ENCODE measurements at regions not wholly inside any gene's neighbourhood (a gene's known extent, or its start where the extent isn't known, plus 50 kb on each side); places are given as distances from the start of the nearest gene placed in this dataset.

DNA sequence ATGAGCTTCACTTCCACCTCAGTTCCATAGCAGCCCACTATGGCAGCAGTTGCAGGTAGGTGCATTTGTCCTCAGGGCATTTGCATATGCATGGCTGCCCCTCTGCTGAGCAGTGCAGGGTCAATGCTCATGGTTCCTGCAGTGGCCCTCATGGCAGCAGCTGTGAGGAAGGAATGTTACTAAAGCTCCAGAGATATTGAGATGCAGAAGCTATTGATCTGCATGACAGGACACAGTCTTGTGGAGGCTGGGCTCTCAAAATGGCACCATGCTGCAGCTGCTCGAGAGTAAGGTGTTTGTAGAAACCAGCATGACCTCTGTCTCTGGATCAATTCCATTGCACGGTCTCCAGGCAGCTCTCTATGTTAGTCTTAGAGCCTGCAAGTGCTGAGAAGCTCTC lies 179.2 kb upstream of the PCDH18 start:
- ATAC-seq (no peak), DNase-seq (ENCODE audit: low read depth, low spot score) (no peak)
- no peak overlapping the region for H3K4me3 ChIP-seq (ENCODE audit: low read depth in 2 of 2, low read length in 2 of 2)
- no TSS peak for BruUV-seq (replicated peaks)
- no peak overlapping the region for H3K27ac ChIP-seq (ENCODE audit: low read length)
- no peaks in the 10 kb centered on the region for H3K36me3 ChIP-seq (ENCODE audit: control insufficient read depth, insufficient read depth, low read length)
- intact Hi-C loops (cut with micrococcal nuclease; ENCODE audit: unreplicated experiment) (no loop called here), in situ Hi-C loops (cut with HindIII; ENCODE audit: low pct_unique_long_range_greater_than_20kb, low sequenced_read_pairs) (no loop called here)
- no peaks in the 10 kb centered on the region for H3K27me3 ChIP-seq (ENCODE audit: control insufficient read depth, insufficient read depth, low read length)
- H3K9me3 ChIP-seq (ENCODE audit: control insufficient read depth, insufficient read depth, low read depth, low read length) = no peaks in the 10 kb centered on the region
- H3K4me1 ChIP-seq (ENCODE audit: control insufficient read depth, insufficient read depth, low read length) = no peaks in the 10 kb centered on the region
- CTCF ChIA-PET = no interaction called here
- TF ChIP-seq POLR2AphosphoS5 (IDR thresholded peaks at IDR 0.05; ENCODE audit: low read depth, low read length) (no peak), TCF7L2 (IDR thresholded peaks at IDR 0.05; ENCODE audit: low read depth, low read length) (no peak), SIN3A (IDR thresholded peaks at IDR 0.05; ENCODE audit: borderline replicate concordance, insufficient read depth, low read depth, low read length) (no peak)
- TF ChIP-seq, protein P1, sequence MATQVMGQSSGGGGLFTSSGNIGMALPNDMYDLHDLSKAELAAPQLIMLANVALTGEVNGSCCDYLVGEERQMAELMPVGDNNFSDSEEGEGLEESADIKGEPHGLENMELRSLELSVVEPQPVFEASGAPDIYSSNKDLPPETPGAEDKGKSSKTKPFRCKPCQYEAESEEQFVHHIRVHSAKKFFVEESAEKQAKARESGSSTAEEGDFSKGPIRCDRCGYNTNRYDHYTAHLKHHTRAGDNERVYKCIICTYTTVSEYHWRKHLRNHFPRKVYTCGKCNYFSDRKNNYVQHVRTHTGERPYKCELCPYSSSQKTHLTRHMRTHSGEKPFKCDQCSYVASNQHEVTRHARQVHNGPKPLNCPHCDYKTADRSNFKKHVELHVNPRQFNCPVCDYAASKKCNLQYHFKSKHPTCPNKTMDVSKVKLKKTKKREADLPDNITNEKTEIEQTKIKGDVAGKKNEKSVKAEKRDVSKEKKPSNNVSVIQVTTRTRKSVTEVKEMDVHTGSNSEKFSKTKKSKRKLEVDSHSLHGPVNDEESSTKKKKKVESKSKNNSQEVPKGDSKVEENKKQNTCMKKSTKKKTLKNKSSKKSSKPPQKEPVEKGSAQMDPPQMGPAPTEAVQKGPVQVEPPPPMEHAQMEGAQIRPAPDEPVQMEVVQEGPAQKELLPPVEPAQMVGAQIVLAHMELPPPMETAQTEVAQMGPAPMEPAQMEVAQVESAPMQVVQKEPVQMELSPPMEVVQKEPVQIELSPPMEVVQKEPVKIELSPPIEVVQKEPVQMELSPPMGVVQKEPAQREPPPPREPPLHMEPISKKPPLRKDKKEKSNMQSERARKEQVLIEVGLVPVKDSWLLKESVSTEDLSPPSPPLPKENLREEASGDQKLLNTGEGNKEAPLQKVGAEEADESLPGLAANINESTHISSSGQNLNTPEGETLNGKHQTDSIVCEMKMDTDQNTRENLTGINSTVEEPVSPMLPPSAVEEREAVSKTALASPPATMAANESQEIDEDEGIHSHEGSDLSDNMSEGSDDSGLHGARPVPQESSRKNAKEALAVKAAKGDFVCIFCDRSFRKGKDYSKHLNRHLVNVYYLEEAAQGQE (IDR thresholded peaks at IDR 0.05; ENCODE audit: insufficient read depth in 1 of 2, low read depth in 2 of 2, low read length in 1 of 2) = no peak
- TF ChIP-seq, protein P2, sequence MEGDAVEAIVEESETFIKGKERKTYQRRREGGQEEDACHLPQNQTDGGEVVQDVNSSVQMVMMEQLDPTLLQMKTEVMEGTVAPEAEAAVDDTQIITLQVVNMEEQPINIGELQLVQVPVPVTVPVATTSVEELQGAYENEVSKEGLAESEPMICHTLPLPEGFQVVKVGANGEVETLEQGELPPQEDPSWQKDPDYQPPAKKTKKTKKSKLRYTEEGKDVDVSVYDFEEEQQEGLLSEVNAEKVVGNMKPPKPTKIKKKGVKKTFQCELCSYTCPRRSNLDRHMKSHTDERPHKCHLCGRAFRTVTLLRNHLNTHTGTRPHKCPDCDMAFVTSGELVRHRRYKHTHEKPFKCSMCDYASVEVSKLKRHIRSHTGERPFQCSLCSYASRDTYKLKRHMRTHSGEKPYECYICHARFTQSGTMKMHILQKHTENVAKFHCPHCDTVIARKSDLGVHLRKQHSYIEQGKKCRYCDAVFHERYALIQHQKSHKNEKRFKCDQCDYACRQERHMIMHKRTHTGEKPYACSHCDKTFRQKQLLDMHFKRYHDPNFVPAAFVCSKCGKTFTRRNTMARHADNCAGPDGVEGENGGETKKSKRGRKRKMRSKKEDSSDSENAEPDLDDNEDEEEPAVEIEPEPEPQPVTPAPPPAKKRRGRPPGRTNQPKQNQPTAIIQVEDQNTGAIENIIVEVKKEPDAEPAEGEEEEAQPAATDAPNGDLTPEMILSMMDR (IDR thresholded peaks at IDR 0.05) = no peak
- POLR2A ChIA-PET = no interaction called here

- intact Hi-C loops (cut with micrococcal nuclease; ENCODE audit: unreplicated experiment) = no loop called here
- Histone ChIP-seq H3K4me3 (ENCODE audit: low read depth in 2 of 2, low read length in 2 of 2) (no peak overlapping the region), H3K36me3 (ENCODE audit: control insufficient read depth, insufficient read depth, low read length) (no peaks in the 10 kb centered on the region), H3K27me3 (ENCODE audit: control insufficient read depth, insufficient read depth, low read length) (no peaks in the 10 kb centered on the region), H3K9me3 (ENCODE audit: control insufficient read depth, insufficient read depth, low read depth, low read length) (no peaks in the 10 kb centered on the region), H3K27ac (ENCODE audit: low read length) (no peak overlapping the region), H3K4me1 (ENCODE audit: control insufficient read depth, insufficient read depth, low read length) (no peaks in the 10 kb centered on the region)
- POLR2A ChIA-PET = no interaction called here
- no peak for ATAC-seq
- TF ChIP-seq, protein P2 (IDR thresholded peaks at IDR 0.05) = no peak
- TF ChIP-seq, protein P1 (IDR thresholded peaks at IDR 0.05; ENCODE audit: insufficient read depth in 1 of 2, low read depth in 2 of 2, low read length in 1 of 2) = no peak
- no peak for TF ChIP-seq TCF7L2 (IDR thresholded peaks at IDR 0.05; ENCODE audit: low read depth, low read length)
- TF ChIP-seq POLR2AphosphoS5 (IDR thresholded peaks at IDR 0.05; ENCODE audit: low read depth, low read length) = no peak
- no peak for TF ChIP-seq SIN3A (IDR thresholded peaks at IDR 0.05; ENCODE audit: borderline replicate concordance, insufficient read depth, low read depth, low read length)
- in situ Hi-C loops (cut with HindIII; ENCODE audit: low pct_unique_long_range_greater_than_20kb, low sequenced_read_pairs) = no loop called here
- CTCF ChIA-PET = no interaction called here
- no peak for DNase-seq (ENCODE audit: low read depth, low spot score)
- no TSS peak for BruUV-seq (replicated peaks)
These were observed 175.3 kb upstream of the PCDH18 start for GRCh38 chr4:137707626-137708025.

Data from Panc1 (cell line).